ENCODE measurements at regions not wholly inside any gene's neighbourhood (a gene's known extent, or its start where the extent isn't known, plus 50 kb on each side); places are given as distances from the start of the nearest gene placed in this dataset.

DNA sequence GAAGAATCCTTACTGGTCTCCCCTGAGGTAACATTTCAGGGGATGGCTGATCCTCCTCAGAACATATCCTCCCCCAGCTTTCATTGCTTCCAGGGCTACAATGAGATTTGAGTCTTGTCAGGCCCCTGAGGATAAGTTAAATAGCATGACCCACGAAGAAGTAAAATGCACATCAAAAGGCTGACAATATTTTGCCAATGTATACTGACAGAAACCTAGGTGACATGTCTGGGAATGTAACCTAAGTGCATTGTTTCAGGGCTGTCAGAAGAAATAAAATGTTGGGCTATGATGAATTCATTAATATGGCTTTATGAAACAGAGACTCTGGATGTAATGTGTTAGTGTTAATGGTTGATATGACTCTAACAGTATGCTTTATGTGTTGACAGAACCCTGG is 471.5 kb downstream of the HDGFL1 start:
- Histone ChIP-seq H3K36me3 (replicated peaks in 1 of 2) (no peaks in the 10 kb centered on the region), H3K27ac (no peak overlapping the region), H3K4me3 (no peak overlapping the region), H3K4me1 (replicated peaks in 1 of 2) (no peaks in the 10 kb centered on the region), H3K27me3 (no peaks in the 10 kb centered on the region), H3K9me3 (replicated peaks in 1 of 3) (no peaks in the 10 kb centered on the region)
- WGBS, 4 donors, result 52 to 86% (median 72%) methylated on average over 1 of the region's 1 CpG
- no peak for DNase-seq
- TF ChIP-seq POLR2A (IDR thresholded peaks at IDR 0.05), result no peak
- TF ChIP-seq, protein P1, sequence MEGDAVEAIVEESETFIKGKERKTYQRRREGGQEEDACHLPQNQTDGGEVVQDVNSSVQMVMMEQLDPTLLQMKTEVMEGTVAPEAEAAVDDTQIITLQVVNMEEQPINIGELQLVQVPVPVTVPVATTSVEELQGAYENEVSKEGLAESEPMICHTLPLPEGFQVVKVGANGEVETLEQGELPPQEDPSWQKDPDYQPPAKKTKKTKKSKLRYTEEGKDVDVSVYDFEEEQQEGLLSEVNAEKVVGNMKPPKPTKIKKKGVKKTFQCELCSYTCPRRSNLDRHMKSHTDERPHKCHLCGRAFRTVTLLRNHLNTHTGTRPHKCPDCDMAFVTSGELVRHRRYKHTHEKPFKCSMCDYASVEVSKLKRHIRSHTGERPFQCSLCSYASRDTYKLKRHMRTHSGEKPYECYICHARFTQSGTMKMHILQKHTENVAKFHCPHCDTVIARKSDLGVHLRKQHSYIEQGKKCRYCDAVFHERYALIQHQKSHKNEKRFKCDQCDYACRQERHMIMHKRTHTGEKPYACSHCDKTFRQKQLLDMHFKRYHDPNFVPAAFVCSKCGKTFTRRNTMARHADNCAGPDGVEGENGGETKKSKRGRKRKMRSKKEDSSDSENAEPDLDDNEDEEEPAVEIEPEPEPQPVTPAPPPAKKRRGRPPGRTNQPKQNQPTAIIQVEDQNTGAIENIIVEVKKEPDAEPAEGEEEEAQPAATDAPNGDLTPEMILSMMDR (IDR thresholded peaks at IDR 0.05), result no peak
- intact Hi-C loops (cut with DNase I), result no loop called here

DNA sequence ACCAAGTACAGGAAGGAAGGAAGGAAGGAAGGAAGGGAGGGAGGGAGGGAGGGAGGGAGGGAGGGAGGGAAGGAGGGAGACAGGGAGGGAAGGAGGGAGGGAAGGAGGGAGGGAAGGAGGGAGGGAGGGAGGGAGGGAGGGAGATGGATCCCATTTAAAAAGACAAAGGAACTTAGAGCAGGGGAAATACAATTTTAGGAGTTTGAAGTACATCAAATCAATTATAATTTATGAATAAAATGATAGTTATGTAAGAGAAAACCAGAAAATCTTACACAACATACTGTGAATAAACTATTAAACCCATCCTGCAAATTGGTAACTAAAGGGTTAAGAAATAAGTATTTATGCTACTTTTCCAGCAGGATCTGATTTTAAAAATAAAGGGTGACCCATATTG is 475.9 kb downstream of the HDGFL1 start:
- H3K4me1 ChIP-seq (replicated peaks in 1 of 2), result no peaks in the 10 kb centered on the region
- TF ChIP-seq, protein P1 (IDR thresholded peaks at IDR 0.05), result no peak
- intact Hi-C loops (cut with DNase I), result no loop called here
- no peak for DNase-seq
- no peaks in the 10 kb centered on the region for H3K36me3 ChIP-seq (replicated peaks in 1 of 2)
- no peaks in the 10 kb centered on the region for H3K9me3 ChIP-seq (replicated peaks in 1 of 3)
- no peak overlapping the region for H3K4me3 ChIP-seq
- H3K27me3 ChIP-seq, result no peaks in the 10 kb centered on the region
- H3K27ac ChIP-seq, result no peak overlapping the region

DNA sequence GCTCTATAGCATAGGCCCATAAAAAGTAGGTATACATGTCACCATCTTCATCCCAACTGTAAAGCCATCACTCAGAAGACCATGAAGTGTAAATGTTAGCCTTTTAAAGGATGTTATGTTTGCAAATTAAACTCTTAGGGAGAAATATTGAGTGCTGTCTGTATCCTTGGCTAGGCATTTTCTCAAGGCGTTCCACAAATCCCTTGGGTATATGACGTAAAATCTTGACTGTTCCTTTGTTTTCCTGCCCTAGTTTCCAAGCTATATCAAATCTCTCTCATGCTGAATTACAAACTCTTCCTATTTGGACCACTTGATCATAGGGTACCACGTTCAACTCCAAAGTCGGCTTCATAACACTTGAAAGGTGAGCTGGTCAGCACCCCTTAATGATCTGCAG is 486.2 kb downstream of the HDGFL1 start:
- TF ChIP-seq, protein P1 (IDR thresholded peaks at IDR 0.05), result no peak
- TF ChIP-seq POLR2A (IDR thresholded peaks at IDR 0.05), result no peak

DNA sequence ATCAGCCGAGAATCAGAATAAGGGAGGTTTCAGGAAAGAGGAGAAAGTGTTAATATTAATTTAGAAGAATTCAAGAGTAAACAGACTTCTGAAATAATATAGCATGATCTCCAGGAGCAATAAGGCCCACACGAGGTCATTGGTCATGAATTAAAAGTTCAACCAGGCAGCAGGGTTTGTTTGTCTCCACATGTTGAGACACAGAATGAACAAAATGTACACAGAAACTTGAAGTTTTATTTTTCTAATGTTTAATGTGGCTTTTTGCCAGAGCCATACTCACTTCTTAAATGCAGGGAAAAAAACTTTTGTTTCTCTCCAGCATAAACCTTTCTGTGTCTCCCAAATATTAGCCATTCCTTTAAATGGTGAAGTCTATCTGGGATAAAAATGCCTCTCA is 504.5 kb downstream of the HDGFL1 start:
- TF ChIP-seq POLR2A (IDR thresholded peaks at IDR 0.05), result no peak
- intact Hi-C loops (cut with DNase I), result no loop called here
- Histone ChIP-seq H3K9me3 (replicated peaks in 1 of 3) (no peaks in the 10 kb centered on the region), H3K36me3 (replicated peaks in 1 of 2) (no peaks in the 10 kb centered on the region), H3K4me3 (no peak overlapping the region), H3K27me3 (no peaks in the 10 kb centered on the region), H3K27ac (no peak overlapping the region), H3K4me1 (replicated peaks in 1 of 2) (no peaks in the 10 kb centered on the region)
- DNase-seq, result no peak
- 44 to 63% (median 51%) methylated on average over 2 of the region's 2 CpGs for WGBS, 4 donors

More for the DNA sequence above, 486.2 kb downstream of the HDGFL1 start:
- Histone ChIP-seq H3K27me3 (no peaks in the 10 kb centered on the region), H3K27ac (no peak overlapping the region), H3K4me1 (replicated peaks in 1 of 2) (no peaks in the 10 kb centered on the region), H3K4me3 (no peak overlapping the region), H3K36me3 (replicated peaks in 1 of 2) (no peaks in the 10 kb centered on the region), H3K9me3 (replicated peaks in 1 of 3) (no peaks in the 10 kb centered on the region)
- 81 to 89% (median 86%) methylated on average over 4 of the region's 4 CpGs for WGBS, 4 donors
- DNase-seq, result no peak
- intact Hi-C loops (cut with DNase I), result no loop called here

DNA sequence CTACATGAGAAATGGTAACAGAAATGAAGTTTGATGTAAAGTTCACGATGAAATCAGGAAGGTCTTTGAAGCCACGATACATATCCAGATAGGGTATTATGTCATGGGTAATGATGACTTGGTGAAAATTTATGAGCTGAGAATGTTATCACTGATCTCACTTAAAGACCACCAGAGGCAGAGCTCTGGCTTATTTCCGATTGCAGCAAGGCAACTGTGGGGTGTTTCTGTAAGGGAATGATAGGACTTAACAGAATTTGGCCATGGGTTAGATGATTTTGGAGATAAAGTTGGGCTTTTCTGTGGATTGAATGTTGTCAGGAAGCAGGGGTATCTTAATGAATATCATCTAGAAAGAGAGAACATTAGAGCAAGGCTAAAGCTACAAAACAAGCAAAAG is 508.4 kb downstream of the HDGFL1 start:
- 55 to 70% (median 62%) methylated on average over 3 of the region's 3 CpGs for WGBS, 4 donors
- Histone ChIP-seq H3K4me3 (no peak overlapping the region), H3K36me3 (replicated peaks in 1 of 2) (no peaks in the 10 kb centered on the region), H3K4me1 (replicated peaks in 1 of 2) (no peaks in the 10 kb centered on the region), H3K27me3 (no peaks in the 10 kb centered on the region), H3K9me3 (replicated peaks in 1 of 3) (no peaks in the 10 kb centered on the region), H3K27ac (no peak overlapping the region)
- intact Hi-C loops (cut with DNase I), result no loop called here
- DNase-seq, result no peak
- no peak for TF ChIP-seq POLR2A (IDR thresholded peaks at IDR 0.05)
